Keratinocyte (primary cell): ENCODE measurements at regions not wholly inside any gene's neighbourhood (a gene's known extent, or its start where the extent isn't known, plus 50 kb on each side); places are given as distances from the start of the nearest gene placed in this dataset.

ENCODE experiments used
- DNase-seq: peaks from one replicate; pipeline ENCODE4 v3.0.0-alpha.2; 2011; ENCODE audit warnings: low read depth, missing footprints, low spot score
- FAIRE-seq: peaks from 2 replicates; lab custom pipeline; 2011; peaks lifted over from hg19 to GRCh38; lab: Jason Lieb, UNC
- H2AFZ ChIP-seq: 2 replicates; pipeline ENCODE4 v1.6.0; 2012; ENCODE audit warnings: low read length, control low read depth, inconsistent platforms; ENCODE audit not compliant: control insufficient read depth
- H3K27ac ChIP-seq: 2 replicates; pipeline ENCODE4 v1.5.1; 2011; ENCODE audit warnings: low read length; ENCODE audit not compliant: control insufficient read depth, insufficient read depth
- H3K27me3 ChIP-seq: 3 replicates; pipeline ENCODE4 v1.6.0; 2011; ENCODE audit warnings: low read length; ENCODE audit not compliant: control insufficient read depth, insufficient read depth; ENCODE audit errors: extremely low read depth
- H3K36me3 ChIP-seq, 2 experiments: 2 replicates in 1 of 2; 3 replicates in 1 of 2; pipeline ENCODE4 v1.5.1; 2011; ENCODE audit warnings: low read length in 2 of 2, mild to moderate bottlenecking in 1 of 2; ENCODE audit not compliant: control insufficient read depth in 2 of 2, insufficient read depth in 2 of 2; ENCODE audit errors: extremely low read depth in 1 of 2
- H3K4me1 ChIP-seq: 3 replicates; pipeline ENCODE4 v1.5.1; 2011; ENCODE audit warnings: low read length; ENCODE audit not compliant: control insufficient read depth, insufficient read depth; ENCODE audit errors: extremely low read depth
- H3K4me2 ChIP-seq: 3 replicates; pipeline ENCODE4 v1.6.0; 2011; ENCODE audit warnings: low read depth, low read length; ENCODE audit not compliant: control insufficient read depth, insufficient read depth; ENCODE audit errors: extremely low read depth
- H3K4me3 ChIP-seq, 3 experiments: fragments of 200-600 bp in 1 of 3; sonication (generic) in 1 of 3; 2 replicates in 2 of 3; 3 replicates in 1 of 3; pipeline ENCODE4 v1.5.1; 2011 to 2016; ENCODE audit warnings: low read length in 3 of 3, mild to moderate bottlenecking in 3 of 3, control low read depth in 2 of 3, inconsistent platforms in 1 of 3, low read depth in 1 of 3, mixed read lengths in 1 of 3, mixed run types in 1 of 3, moderate library complexity in 1 of 3; ENCODE audit not compliant: control insufficient read depth in 2 of 3, insufficient read depth in 2 of 3; ENCODE audit errors: extremely low read depth in 1 of 3
- H3K79me2 ChIP-seq: 2 replicates; pipeline ENCODE4 v1.6.0; 2012; ENCODE audit warnings: low read length; ENCODE audit not compliant: control insufficient read depth, insufficient read depth
- H3K9ac ChIP-seq: 3 replicates; pipeline ENCODE4 v1.6.0; 2011; ENCODE audit warnings: low read length; ENCODE audit not compliant: control insufficient read depth, insufficient read depth; ENCODE audit errors: extremely low read depth
- H3K9me1 ChIP-seq: 3 replicates; pipeline ENCODE4 v1.6.0; 2011; ENCODE audit warnings: low read length; ENCODE audit not compliant: control insufficient read depth, insufficient read depth; ENCODE audit errors: extremely low read depth
- H3K9me3 ChIP-seq: 2 replicates; pipeline ENCODE4 v1.5.1; 2012; ENCODE audit warnings: low read depth, low read length; ENCODE audit not compliant: control insufficient read depth
- H4K20me1 ChIP-seq: 3 replicates; pipeline ENCODE4 v1.6.0; 2011; ENCODE audit warnings: low read length; ENCODE audit not compliant: control insufficient read depth, insufficient read depth; ENCODE audit errors: extremely low read depth
- CTCF ChIP-seq, 3 experiments: IDR thresholded peaks in 1 of 3; conservative IDR thresholded peaks in 1 of 3; optimal IDR thresholded peaks in 1 of 3; 2 replicates in 2 of 3; 3 replicates in 1 of 3; pipeline versions ENCODE3 to v1.5.1; 2011; ENCODE audit warnings: low read length in 3 of 3, mild to moderate bottlenecking in 3 of 3, moderate library complexity in 2 of 3, control low read depth in 1 of 3, inconsistent platforms in 1 of 3; ENCODE audit not compliant: insufficient read depth in 2 of 3; ENCODE audit errors: extremely low read depth in 1 of 3
- EZH2 ChIP-seq: IDR thresholded peaks from one replicate; pipeline ENCODE4 v1.6.1; 2012; ENCODE audit warnings: inconsistent platforms, mild to moderate bottlenecking, low read length, moderate library complexity
- dilution Hi-C: fragments of 300-500 bp; cut with MboI; formaldehyde crosslinking; loops from one replicate; pipeline ENCODE4 v1.7.0; 2020; ENCODE audit warnings: low sequenced_read_pairs; ENCODE audit not compliant: extremely low pct_ligation_motif_present

GRCh38 chr1:198878566-198878965 lies 239.7 kb downstream of the PTPRC start:
- Histone ChIP-seq H3K27me3 (no peaks in the 10 kb centered on the region), H3K27ac (no peak overlapping the region), H3K36me3 (peaks cover 0 to 3% of the 10 kb centered on the region in 2 experiments), H2AFZ (no peak overlapping the region), H3K4me2 (no peak overlapping the region), H4K20me1 (no peaks in the 10 kb centered on the region), H3K79me2 (peaks cover 12% of the 10 kb centered on the region), H3K4me1 (peaks cover 15% of the 10 kb centered on the region), H3K9me1 (no peaks in the 10 kb centered on the region), H3K9ac (no peak overlapping the region), H3K4me3 (no peak overlapping the region), H3K9me3 (no peaks in the 10 kb centered on the region)
- no peak for DNase-seq
- dilution Hi-C loops: no loop called here
- no peak for TF ChIP-seq EZH2
- no peak for TF ChIP-seq CTCF (optimal IDR thresholded peaks at IDR 0.05 in 1 of 3, IDR thresholded peaks at IDR 0.05 in 1 of 3, conservative IDR thresholded peaks at IDR 0.05 in 1 of 3; ENCODE audit: extremely low read depth in 1 of 3, insufficient read depth in 2 of 3, low read length in 3 of 3)
- no peak for FAIRE-seq

GRCh38 chr1:198879711-198880306 lies 241.0 kb downstream of the PTPRC start:
- no peak overlapping the region for H2AFZ ChIP-seq
- H3K79me2 ChIP-seq: peaks cover 10% of the 10 kb centered on the region
- peak overlapping the region; percentile 95 for H3K27ac ChIP-seq
- no peak for DNase-seq
- no peaks in the 10 kb centered on the region for H3K9me3 ChIP-seq
- no peak for TF ChIP-seq EZH2
- no peak for TF ChIP-seq CTCF (optimal IDR thresholded peaks at IDR 0.05 in 1 of 3, IDR thresholded peaks at IDR 0.05 in 1 of 3, conservative IDR thresholded peaks at IDR 0.05 in 1 of 3; ENCODE audit: extremely low read depth in 1 of 3, insufficient read depth in 2 of 3, low read length in 3 of 3)
- no peak for FAIRE-seq
- H4K20me1 ChIP-seq: no peaks in the 10 kb centered on the region
- no peaks in the 10 kb centered on the region for H3K27me3 ChIP-seq
- no peaks in the 10 kb centered on the region for H3K9me1 ChIP-seq
- no peak overlapping the region for H3K4me3 ChIP-seq
- peaks cover 15% of the 10 kb centered on the region for H3K4me1 ChIP-seq
- no peak overlapping the region for H3K4me2 ChIP-seq
- dilution Hi-C loops: no loop called here
- H3K36me3 ChIP-seq: no peaks in the 10 kb centered on the region
- H3K9ac ChIP-seq: no peak overlapping the region
